ENCODE measurements at regions not wholly inside any gene's neighbourhood (a gene's known extent, or its start where the extent isn't known, plus 50 kb on each side); places are given as distances from the start of the nearest gene placed in this dataset.

DNA sequence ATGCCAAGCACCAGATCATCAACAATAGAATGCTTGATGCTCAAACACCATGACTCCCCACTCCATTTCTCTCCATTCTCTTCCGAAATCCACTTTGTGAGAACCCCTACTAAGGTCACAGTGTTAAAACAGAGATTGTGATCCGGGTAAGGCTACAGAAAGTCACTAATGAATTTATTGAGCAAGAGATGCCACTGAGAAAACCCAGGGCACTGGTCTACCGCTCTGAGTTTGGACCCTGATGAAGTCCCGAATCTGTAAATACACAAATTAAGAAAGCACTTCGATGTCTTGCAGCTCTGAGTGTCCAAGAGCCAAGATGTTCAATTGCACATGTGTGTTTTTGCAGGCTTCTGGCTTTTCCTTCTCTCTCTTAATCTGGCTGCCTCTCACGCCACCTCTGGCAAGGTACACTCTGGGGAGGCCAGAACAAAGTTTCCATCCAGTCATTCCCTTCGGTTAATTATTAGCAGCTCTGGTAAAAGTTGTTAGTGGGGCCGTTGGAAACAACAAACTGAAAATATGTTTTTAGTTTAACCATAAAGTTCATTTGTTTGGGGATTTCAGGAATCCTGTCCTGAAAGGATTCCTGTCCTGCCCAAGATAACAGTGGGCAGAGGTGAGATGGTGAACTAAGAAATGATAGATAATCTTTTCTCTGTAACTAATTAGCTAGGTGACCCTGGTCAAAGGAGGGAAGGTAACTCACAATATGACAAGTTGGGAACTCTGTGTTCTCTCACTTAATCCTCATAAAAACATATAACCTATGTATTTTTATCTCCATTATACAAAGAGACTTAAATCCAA lies 75.4 kb downstream of the BTG1 start:
- TF ChIP-seq, protein P1, sequence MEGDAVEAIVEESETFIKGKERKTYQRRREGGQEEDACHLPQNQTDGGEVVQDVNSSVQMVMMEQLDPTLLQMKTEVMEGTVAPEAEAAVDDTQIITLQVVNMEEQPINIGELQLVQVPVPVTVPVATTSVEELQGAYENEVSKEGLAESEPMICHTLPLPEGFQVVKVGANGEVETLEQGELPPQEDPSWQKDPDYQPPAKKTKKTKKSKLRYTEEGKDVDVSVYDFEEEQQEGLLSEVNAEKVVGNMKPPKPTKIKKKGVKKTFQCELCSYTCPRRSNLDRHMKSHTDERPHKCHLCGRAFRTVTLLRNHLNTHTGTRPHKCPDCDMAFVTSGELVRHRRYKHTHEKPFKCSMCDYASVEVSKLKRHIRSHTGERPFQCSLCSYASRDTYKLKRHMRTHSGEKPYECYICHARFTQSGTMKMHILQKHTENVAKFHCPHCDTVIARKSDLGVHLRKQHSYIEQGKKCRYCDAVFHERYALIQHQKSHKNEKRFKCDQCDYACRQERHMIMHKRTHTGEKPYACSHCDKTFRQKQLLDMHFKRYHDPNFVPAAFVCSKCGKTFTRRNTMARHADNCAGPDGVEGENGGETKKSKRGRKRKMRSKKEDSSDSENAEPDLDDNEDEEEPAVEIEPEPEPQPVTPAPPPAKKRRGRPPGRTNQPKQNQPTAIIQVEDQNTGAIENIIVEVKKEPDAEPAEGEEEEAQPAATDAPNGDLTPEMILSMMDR (IDR thresholded peaks at IDR 0.05), result no peak
- DNase-seq (ENCODE audit: low spot score), result no peak
- Histone ChIP-seq H3K27ac (no peak overlapping the region), H3K4me3 (no peak overlapping the region)

DNA sequence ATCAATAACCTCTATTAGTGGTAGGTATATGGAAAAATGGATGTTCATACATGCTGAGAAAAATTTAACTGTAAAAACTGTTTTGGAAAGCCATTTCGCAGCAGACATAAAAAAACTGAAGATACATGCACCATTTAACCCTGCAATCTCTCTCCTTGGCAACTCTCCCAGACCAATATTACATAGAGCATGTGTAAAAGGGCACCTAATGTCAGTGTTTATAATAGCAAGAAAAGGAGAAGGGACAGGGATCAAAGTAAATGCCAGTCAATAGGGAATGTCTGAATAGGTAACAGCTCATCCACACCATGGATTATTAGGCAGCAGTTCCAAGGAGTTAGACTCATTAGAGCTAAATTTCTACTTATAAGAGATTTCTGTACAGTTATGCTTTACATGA lies 77.2 kb downstream of the BTG1 start:
- TF ChIP-seq, protein P1 (IDR thresholded peaks at IDR 0.05), result no peak
- no peak for DNase-seq (ENCODE audit: low spot score)
- no peak overlapping the region for H3K27ac ChIP-seq
- H3K4me3 ChIP-seq, result no peak overlapping the region

DNA sequence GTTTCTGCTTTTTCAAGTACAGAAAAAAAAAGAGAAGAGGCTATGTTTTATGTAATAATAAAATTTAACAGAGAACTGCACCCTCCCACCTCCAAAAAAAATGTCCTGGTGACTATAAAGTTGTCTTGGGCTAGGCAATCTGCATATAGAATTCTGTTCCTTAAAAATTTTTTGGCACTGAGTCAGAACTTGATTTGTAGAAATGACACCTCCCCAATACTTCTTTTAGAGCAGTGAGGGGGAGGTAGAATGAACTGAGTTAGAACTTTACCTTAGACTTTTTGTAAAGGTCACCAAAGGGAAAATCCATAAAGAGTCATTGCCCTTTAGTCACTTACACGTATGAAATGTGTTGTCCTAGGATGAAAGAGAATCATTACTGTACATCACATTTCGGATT lies 80.0 kb downstream of the BTG1 start:
- DNase-seq (ENCODE audit: low spot score), result no peak
- TF ChIP-seq, protein P1 (IDR thresholded peaks at IDR 0.05), result no peak
- H3K4me3 ChIP-seq, result no peak overlapping the region
- no peak overlapping the region for H3K27ac ChIP-seq

DNA sequence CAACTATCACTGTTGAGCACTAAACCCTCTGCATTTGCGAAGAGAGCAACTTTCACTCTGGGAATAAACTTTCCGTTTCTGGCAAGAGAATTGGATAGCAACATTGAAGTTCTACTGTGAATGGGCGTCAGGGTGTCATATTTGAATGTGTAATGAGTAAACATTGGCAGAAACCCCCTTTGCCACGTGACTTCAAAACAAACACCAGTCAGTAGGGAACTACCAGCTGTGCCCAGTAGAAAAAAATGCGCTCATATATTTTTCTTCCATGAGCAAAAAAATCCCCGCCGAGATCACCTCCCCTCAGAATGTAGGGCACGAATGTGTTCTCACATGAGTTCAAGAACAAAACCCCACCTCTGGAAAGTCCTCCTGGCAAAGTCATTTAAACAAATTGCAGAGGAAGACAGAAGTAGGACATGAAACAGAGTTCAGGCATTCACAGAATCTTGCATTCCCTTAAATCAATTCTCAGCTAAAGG lies 80.6 kb downstream of the BTG1 start:
- Histone ChIP-seq H3K27ac (no peak overlapping the region), H3K4me3 (no peak overlapping the region)
- no peak for DNase-seq (ENCODE audit: low spot score)
- TF ChIP-seq, protein P1 (IDR thresholded peaks at IDR 0.05), result no peak

DNA sequence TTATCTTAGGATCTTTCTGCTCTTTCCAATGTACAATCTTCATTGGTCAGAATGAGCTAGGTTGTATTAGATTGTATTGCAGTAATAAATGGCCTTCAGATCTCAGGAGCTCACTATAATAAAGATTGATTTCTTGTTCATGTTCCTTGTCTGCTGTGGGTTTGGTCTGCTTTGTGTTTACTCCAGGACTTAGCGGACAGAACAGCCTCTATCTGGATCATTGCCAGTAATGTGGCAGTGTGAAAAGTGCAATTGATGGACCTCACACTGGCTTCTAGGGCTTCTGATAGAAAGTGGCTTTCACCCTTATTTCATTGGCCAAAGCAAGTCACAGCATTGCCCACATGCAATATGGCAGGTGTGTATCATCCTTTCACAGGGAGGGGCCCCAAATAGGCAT lies 81.2 kb downstream of the BTG1 start:
- DNase-seq (ENCODE audit: low spot score), result no peak
- H3K4me3 ChIP-seq, result no peak overlapping the region
- TF ChIP-seq, protein P1 (IDR thresholded peaks at IDR 0.05), result no peak
- H3K27ac ChIP-seq, result no peak overlapping the region

DNA sequence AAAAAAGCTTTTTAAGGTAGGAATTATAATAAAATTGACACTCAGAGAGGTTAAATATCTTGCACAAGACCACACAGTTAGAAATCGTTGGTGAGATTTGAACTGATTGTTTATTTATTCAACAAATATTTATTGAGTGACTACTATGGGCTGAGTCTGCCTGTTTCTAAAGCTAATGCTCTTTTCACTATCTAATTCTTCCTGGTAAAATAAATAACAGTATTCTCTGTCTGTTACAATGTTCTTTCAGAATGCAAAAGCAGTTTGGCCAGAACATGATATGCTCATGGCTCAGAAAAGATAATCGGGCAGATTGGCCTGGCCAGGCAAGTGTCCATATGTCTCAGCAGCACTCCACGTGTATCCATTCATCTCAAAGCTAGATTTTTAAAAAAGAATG lies 82.0 kb downstream of the BTG1 start:
- TF ChIP-seq, protein P1 (IDR thresholded peaks at IDR 0.05), result no peak
- Histone ChIP-seq H3K4me3 (no peak overlapping the region), H3K27ac (no peak overlapping the region)
- no peak for DNase-seq (ENCODE audit: low spot score)
